ENCODE measurements at regions not wholly inside any gene's neighbourhood (a gene's known extent, or its start where the extent isn't known, plus 50 kb on each side); places are given as distances from the start of the nearest gene placed in this dataset.
"Not testable (repeated sequence)": the region's sequence is repeated elsewhere in the genome, so short reads cannot be mapped to it uniquely, and the experiment has no call there.

GRCh38 chr3:163368168-163368567 lies 1710.1 kb downstream of the SI start:
- Histone ChIP-seq H4K20me1 (ENCODE audit: control insufficient read depth, insufficient read depth, low read depth, low read length) (no peaks in the 10 kb centered on the region), H3K4me3 (ENCODE audit: low read length) (no peak overlapping the region), H3K79me2 (ENCODE audit: control insufficient read depth, low read length) (no peaks in the 10 kb centered on the region), H3K4me1 (ENCODE audit: control insufficient read depth, low read length) (no peaks in the 10 kb centered on the region), H3K4me2 (ENCODE audit: low read length) (no peak overlapping the region), H3K9me3 (ENCODE audit: control insufficient read depth, insufficient read depth, low read length) (no peaks in the 10 kb centered on the region), H3K27me3 (ENCODE audit: control insufficient read depth, low read length) (no peaks in the 10 kb centered on the region), H3F3A (ENCODE audit: control insufficient read depth, insufficient read depth) (no peaks in the 10 kb centered on the region), H3K9me2 (replicated peaks; ENCODE audit: control insufficient read depth, low read length) (no peaks in the 10 kb centered on the region), H3K36me3 (ENCODE audit: control insufficient read depth, low read length) (no peaks in the 10 kb centered on the region), H3K27ac (ENCODE audit: low read depth, low read length) (no peak overlapping the region)
- TF ChIP-seq, protein P1, sequence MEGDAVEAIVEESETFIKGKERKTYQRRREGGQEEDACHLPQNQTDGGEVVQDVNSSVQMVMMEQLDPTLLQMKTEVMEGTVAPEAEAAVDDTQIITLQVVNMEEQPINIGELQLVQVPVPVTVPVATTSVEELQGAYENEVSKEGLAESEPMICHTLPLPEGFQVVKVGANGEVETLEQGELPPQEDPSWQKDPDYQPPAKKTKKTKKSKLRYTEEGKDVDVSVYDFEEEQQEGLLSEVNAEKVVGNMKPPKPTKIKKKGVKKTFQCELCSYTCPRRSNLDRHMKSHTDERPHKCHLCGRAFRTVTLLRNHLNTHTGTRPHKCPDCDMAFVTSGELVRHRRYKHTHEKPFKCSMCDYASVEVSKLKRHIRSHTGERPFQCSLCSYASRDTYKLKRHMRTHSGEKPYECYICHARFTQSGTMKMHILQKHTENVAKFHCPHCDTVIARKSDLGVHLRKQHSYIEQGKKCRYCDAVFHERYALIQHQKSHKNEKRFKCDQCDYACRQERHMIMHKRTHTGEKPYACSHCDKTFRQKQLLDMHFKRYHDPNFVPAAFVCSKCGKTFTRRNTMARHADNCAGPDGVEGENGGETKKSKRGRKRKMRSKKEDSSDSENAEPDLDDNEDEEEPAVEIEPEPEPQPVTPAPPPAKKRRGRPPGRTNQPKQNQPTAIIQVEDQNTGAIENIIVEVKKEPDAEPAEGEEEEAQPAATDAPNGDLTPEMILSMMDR (IDR thresholded peaks at IDR 0.05; ENCODE audit: low read depth, low read length, poor library complexity, severe bottlenecking): no peak
- TF ChIP-seq EZH2phosphoT487 (IDR thresholded peaks at IDR 0.05; ENCODE audit: borderline replicate concordance, low read length): no peak

DNA sequence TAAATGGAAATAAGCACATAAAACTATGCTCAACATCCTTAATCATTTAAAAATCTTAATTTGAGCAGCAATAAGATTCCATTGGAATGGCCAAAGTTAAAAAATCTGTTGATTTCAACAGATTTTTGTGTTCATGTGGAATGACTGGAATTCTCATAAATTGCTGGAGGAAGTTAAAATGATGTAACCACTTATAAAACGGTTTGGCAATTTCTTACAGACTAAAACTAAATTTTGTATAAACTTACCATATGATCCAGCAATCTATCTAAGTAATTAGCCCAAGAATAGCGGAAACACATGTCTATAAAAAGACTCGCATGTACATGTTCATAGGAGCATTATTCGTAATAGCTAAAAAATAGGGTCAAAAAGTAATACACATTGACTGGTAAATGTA lies 1713.6 kb downstream of the SI start:
- no peak for TF ChIP-seq EZH2phosphoT487 (IDR thresholded peaks at IDR 0.05; ENCODE audit: borderline replicate concordance, low read length)
- TF ChIP-seq, protein P1 (IDR thresholded peaks at IDR 0.05; ENCODE audit: low read depth, low read length, poor library complexity, severe bottlenecking): no peak

GRCh38 chr3:163362151-163362550 lies 1716.1 kb downstream of the SI start:
- H3K4me2 ChIP-seq (ENCODE audit: low read length): no peak overlapping the region
- H3K27me3 ChIP-seq (ENCODE audit: control insufficient read depth, low read length): no peaks in the 10 kb centered on the region
- H3K36me3 ChIP-seq (ENCODE audit: control insufficient read depth, low read length): no peaks in the 10 kb centered on the region
- no peak overlapping the region for H3K4me3 ChIP-seq (ENCODE audit: low read length)
- no peaks in the 10 kb centered on the region for H3K79me2 ChIP-seq (ENCODE audit: control insufficient read depth, low read length)
- no peak overlapping the region for H3K27ac ChIP-seq (ENCODE audit: low read depth, low read length)
- H4K20me1 ChIP-seq (ENCODE audit: control insufficient read depth, insufficient read depth, low read depth, low read length): no peaks in the 10 kb centered on the region
- H3F3A ChIP-seq (ENCODE audit: control insufficient read depth, insufficient read depth): no peaks in the 10 kb centered on the region
- H3K9me2 ChIP-seq (replicated peaks; ENCODE audit: control insufficient read depth, low read length): no peaks in the 10 kb centered on the region
- H3K4me1 ChIP-seq (ENCODE audit: control insufficient read depth, low read length): no peaks in the 10 kb centered on the region
- TF ChIP-seq, protein P1 (IDR thresholded peaks at IDR 0.05; ENCODE audit: low read depth, low read length, poor library complexity, severe bottlenecking): no peak
- TF ChIP-seq EZH2phosphoT487 (IDR thresholded peaks at IDR 0.05; ENCODE audit: borderline replicate concordance, low read length): no peak
- no peaks in the 10 kb centered on the region for H3K9me3 ChIP-seq (ENCODE audit: control insufficient read depth, insufficient read depth, low read length)

More for the DNA sequence above, 1713.6 kb downstream of the SI start:
- Histone ChIP-seq H3K27me3 (ENCODE audit: control insufficient read depth, low read length) (no peaks in the 10 kb centered on the region), H3F3A (ENCODE audit: control insufficient read depth, insufficient read depth) (no peaks in the 10 kb centered on the region), H4K20me1 (ENCODE audit: control insufficient read depth, insufficient read depth, low read depth, low read length) (no peaks in the 10 kb centered on the region), H3K36me3 (ENCODE audit: control insufficient read depth, low read length) (no peaks in the 10 kb centered on the region), H3K9me2 (replicated peaks; ENCODE audit: control insufficient read depth, low read length) (no peaks in the 10 kb centered on the region), H3K9me3 (ENCODE audit: control insufficient read depth, insufficient read depth, low read length) (no peaks in the 10 kb centered on the region), H3K4me3 (ENCODE audit: low read length) (no peak overlapping the region), H3K79me2 (ENCODE audit: control insufficient read depth, low read length) (no peaks in the 10 kb centered on the region), H3K4me1 (ENCODE audit: control insufficient read depth, low read length) (no peaks in the 10 kb centered on the region), H3K27ac (ENCODE audit: low read depth, low read length) (no peak overlapping the region), H3K4me2 (ENCODE audit: low read length) (no peak overlapping the region)

GRCh38 chr3:163361357-163361878 lies 1716.9 kb downstream of the SI start:
- not testable (repeated sequence) for H3K36me3 ChIP-seq (ENCODE audit: control insufficient read depth, low read length); H4K20me1 ChIP-seq (ENCODE audit: control insufficient read depth, insufficient read depth, low read depth, low read length); H3K27me3 ChIP-seq (ENCODE audit: control insufficient read depth, low read length); H3K4me1 ChIP-seq (ENCODE audit: control insufficient read depth, low read length); H3K9me2 ChIP-seq (replicated peaks; ENCODE audit: control insufficient read depth, low read length); H3F3A ChIP-seq (ENCODE audit: control insufficient read depth, insufficient read depth); H3K27ac ChIP-seq (ENCODE audit: low read depth, low read length); H3K9me3 ChIP-seq (ENCODE audit: control insufficient read depth, insufficient read depth, low read length); H3K79me2 ChIP-seq (ENCODE audit: control insufficient read depth, low read length); H3K4me2 ChIP-seq (ENCODE audit: low read length); H3K4me3 ChIP-seq (ENCODE audit: low read length)

All from DOHH2 (cell line).